WTC11 (cell line): ENCODE measurements at regions not wholly inside any gene's neighbourhood (a gene's known extent, or its start where the extent isn't known, plus 50 kb on each side); places are given as distances from the start of the nearest gene placed in this dataset.

Source experiments
- ATAC-seq: fragments of 200-7000 bp; cut with Tn5 transposase; 2 replicates; pipeline ENCODE4 v1.10.0; 2021; ENCODE audit warnings: mild to moderate bottlenecking, moderate library complexity
- CTCF ChIA-PET: fragments of 300-600 bp; sonication (Branson Sonifier 250); formaldehyde crosslinking; loops from one replicate; lab custom pipeline; 2021; ENCODE audit warnings: antibody characterized with exemption; lab: Charles Lee
- POLR2A ChIA-PET: fragments of 350-600 bp; sonication (Branson Sonifier 250); formaldehyde crosslinking; loops from one replicate; lab custom pipeline; 2021; ENCODE audit warnings: antibody characterized with exemption; lab: Charles Lee
- DNase-seq: peaks from one replicate; pipeline ENCODE4 v3.0.0; 2021; ENCODE audit warnings: low spot score
- H3K27ac Mint-ChIP-seq: 2 replicates; pipeline ENCODE4 v1.8.0; 2021; ENCODE audit warnings: mixed read lengths
- H3K27me3 Mint-ChIP-seq: 2 replicates; pipeline ENCODE4 v1.8.0; 2021; ENCODE audit warnings: low read depth, mild to moderate bottlenecking, moderate library complexity, mixed read lengths
- H3K36me3 Mint-ChIP-seq: 2 replicates; pipeline ENCODE4 v1.8.0; 2021; ENCODE audit warnings: mixed read lengths
- H3K4me1 Mint-ChIP-seq: 2 replicates; pipeline ENCODE4 v1.8.0; 2022; ENCODE audit warnings: mixed read lengths
- H3K4me3 Mint-ChIP-seq: 2 replicates; pipeline ENCODE4 v1.8.0; 2021; ENCODE audit warnings: mild to moderate bottlenecking, moderate library complexity, mixed read lengths
- H3K9me3 Mint-ChIP-seq: 2 replicates; pipeline ENCODE4 v1.8.0; 2021; ENCODE audit warnings: mixed read lengths
- ETV6 ChIP-seq: sonication (generic); formaldehyde crosslinking; IDR thresholded peaks from 2 replicates; pipeline ENCODE4 v1.8.1; 2022; ENCODE audit warnings: mild to moderate bottlenecking, missing genetic modification reagents
- FOXP1 ChIP-seq: sonication (generic); formaldehyde crosslinking; IDR thresholded peaks from 2 replicates; pipeline ENCODE4 v1.8.0; 2022; ENCODE audit warnings: missing genetic modification reagents, mild to moderate bottlenecking, moderate library complexity, borderline replicate concordance
- IRF2 ChIP-seq: sonication (generic); formaldehyde crosslinking; IDR thresholded peaks from 2 replicates; pipeline ENCODE4 v1.8.0; 2022; ENCODE audit warnings: low read depth, missing genetic modification reagents, borderline replicate concordance
- NFATC4 ChIP-seq: fragments of 250-450 bp; sonication (Bioruptor Pico); IDR thresholded peaks from 2 replicates; pipeline ENCODE4 v1.9.0; 2021; ENCODE audit warnings: mild to moderate bottlenecking
- OVOL2 ChIP-seq: fragments of 250-450 bp; sonication (Bioruptor Pico); IDR thresholded peaks from 2 replicates; pipeline ENCODE4 v1.9.0; 2021; ENCODE audit warnings: mild to moderate bottlenecking, borderline replicate concordance
- SMAD4 ChIP-seq: sonication (generic); formaldehyde crosslinking; IDR thresholded peaks from 2 replicates; pipeline ENCODE4 v1.8.0; 2022; ENCODE audit warnings: mild to moderate bottlenecking, missing genetic modification reagents
- SP1 ChIP-seq: sonication (generic); formaldehyde crosslinking; conservative IDR thresholded peaks from 2 replicates; pipeline ENCODE4 v1.8.1; 2022; ENCODE audit warnings: missing genetic modification reagents
- TCF7 ChIP-seq: sonication (generic); formaldehyde crosslinking; IDR thresholded peaks from 2 replicates; pipeline ENCODE4 v1.8.0; 2022; ENCODE audit warnings: mild to moderate bottlenecking, low read depth, missing genetic modification reagents, moderate library complexity
- ZNF219 ChIP-seq: sonication (generic); formaldehyde crosslinking; IDR thresholded peaks from 2 replicates; pipeline ENCODE4 v1.8.0; 2023; ENCODE audit warnings: missing genetic modification reagents, mild to moderate bottlenecking, borderline replicate concordance
- ZNF232 ChIP-seq: sonication (generic); formaldehyde crosslinking; IDR thresholded peaks from 2 replicates; pipeline ENCODE4 v1.8.0; 2022; ENCODE audit warnings: mild to moderate bottlenecking, missing genetic modification reagents
- ZNF671 ChIP-seq: fragments of 250-450 bp; sonication (Bioruptor Pico); IDR thresholded peaks from 2 replicates; pipeline ENCODE4 v1.8.0; 2021; ENCODE audit warnings: mild to moderate bottlenecking
- TF ChIP-seq, protein P1 (sequence below): sonication (generic); formaldehyde crosslinking; IDR thresholded peaks from 2 replicates; pipeline ENCODE4 v1.8.0; 2022; ENCODE audit warnings: missing genetic modification reagents
- TF ChIP-seq, protein P2 (sequence below): sonication (generic); formaldehyde crosslinking; IDR thresholded peaks from 2 replicates; pipeline ENCODE4 v1.8.1; 2023; ENCODE audit warnings: mild to moderate bottlenecking, moderate library complexity, missing genetic modification reagents
- TF ChIP-seq, protein P3 (sequence below): fragments of 250-450 bp; sonication (Bioruptor Pico); IDR thresholded peaks from 2 replicates; pipeline ENCODE4 v2.1.2; 2022; ENCODE audit warnings: mild to moderate bottlenecking, moderate library complexity
- TF ChIP-seq, protein P4 (sequence below): sonication (generic); formaldehyde crosslinking; IDR thresholded peaks from 2 replicates; pipeline ENCODE4 v1.8.1; 2023; ENCODE audit warnings: mild to moderate bottlenecking, missing genetic modification reagents
- TF ChIP-seq, protein P5 (sequence below): fragments of 250-450 bp; sonication (Bioruptor Pico); IDR thresholded peaks from 2 replicates; pipeline ENCODE4 v1.9.0; 2021; ENCODE audit warnings: moderate library complexity, mild to moderate bottlenecking, inconsistent platforms, borderline replicate concordance
- TF ChIP-seq, protein P6 (sequence below): fragments of 200-600 bp; IDR thresholded peaks from 2 replicates; pipeline ENCODE4 v1.8.0; 2022; ENCODE audit warnings: antibody characterized with exemption
- TF ChIP-seq, protein P7 (sequence below): sonication (generic); formaldehyde crosslinking; IDR thresholded peaks from 2 replicates; pipeline ENCODE4 v1.8.0; 2023; ENCODE audit warnings: missing genetic modification reagents

DNA sequence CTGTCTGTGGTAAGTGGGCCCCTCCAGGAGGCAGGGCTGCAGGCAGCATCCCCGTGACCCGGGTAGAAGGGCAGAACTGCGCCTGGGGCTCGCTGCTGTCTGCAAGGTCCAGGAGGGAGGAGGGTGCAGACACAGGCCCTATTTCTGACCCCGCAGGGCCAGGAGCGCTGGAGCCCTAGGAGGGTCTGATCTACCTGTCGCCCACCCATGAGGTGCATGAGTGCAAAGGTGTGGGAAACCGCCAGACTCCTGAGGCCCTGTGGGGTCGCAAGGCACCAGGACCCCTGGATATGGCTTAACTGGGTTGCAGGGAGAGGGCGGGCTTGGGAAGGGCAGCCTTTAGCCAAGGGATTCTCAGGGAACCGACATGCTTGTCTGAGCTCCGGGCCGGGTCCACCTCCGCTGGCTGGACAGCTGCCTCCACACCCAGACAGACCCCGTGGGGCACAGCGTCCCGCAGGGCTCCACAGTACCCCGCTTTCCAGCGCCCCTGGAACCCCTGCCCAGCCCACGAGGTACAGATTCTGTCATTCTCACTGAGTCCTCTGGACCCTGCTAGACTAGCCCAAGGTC is 72.9 kb upstream of the TSPAN11 start:
- TF ChIP-seq, protein P1, sequence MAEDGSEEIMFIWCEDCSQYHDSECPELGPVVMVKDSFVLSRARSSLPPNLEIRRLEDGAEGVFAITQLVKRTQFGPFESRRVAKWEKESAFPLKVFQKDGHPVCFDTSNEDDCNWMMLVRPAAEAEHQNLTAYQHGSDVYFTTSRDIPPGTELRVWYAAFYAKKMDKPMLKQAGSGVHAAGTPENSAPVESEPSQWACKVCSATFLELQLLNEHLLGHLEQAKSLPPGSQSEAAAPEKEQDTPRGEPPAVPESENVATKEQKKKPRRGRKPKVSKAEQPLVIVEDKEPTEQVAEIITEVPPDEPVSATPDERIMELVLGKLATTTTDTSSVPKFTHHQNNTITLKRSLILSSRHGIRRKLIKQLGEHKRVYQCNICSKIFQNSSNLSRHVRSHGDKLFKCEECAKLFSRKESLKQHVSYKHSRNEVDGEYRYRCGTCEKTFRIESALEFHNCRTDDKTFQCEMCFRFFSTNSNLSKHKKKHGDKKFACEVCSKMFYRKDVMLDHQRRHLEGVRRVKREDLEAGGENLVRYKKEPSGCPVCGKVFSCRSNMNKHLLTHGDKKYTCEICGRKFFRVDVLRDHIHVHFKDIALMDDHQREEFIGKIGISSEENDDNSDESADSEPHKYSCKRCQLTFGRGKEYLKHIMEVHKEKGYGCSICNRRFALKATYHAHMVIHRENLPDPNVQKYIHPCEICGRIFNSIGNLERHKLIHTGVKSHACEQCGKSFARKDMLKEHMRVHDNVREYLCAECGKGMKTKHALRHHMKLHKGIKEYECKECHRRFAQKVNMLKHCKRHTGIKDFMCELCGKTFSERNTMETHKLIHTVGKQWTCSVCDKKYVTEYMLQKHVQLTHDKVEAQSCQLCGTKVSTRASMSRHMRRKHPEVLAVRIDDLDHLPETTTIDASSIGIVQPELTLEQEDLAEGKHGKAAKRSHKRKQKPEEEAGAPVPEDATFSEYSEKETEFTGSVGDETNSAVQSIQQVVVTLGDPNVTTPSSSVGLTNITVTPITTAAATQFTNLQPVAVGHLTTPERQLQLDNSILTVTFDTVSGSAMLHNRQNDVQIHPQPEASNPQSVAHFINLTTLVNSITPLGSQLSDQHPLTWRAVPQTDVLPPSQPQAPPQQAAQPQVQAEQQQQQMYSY (CRISPR knock-in tag) = no peak
- TF ChIP-seq FOXP1 (CRISPR knock-in tag) (no peak), TCF7 (no peak), SP1 (CRISPR knock-in tag) (no peak), ZNF219 (CRISPR knock-in tag) (no peak), ETV6 (CRISPR knock-in tag) (no peak), ZNF232 (no peak), OVOL2 (no peak), NFATC4 (CRISPR knock-in tag) (no peak), SMAD4 (CRISPR knock-in tag) (no peak), ZNF671 (no peak), IRF2 (no peak)
- TF ChIP-seq, protein P2, sequence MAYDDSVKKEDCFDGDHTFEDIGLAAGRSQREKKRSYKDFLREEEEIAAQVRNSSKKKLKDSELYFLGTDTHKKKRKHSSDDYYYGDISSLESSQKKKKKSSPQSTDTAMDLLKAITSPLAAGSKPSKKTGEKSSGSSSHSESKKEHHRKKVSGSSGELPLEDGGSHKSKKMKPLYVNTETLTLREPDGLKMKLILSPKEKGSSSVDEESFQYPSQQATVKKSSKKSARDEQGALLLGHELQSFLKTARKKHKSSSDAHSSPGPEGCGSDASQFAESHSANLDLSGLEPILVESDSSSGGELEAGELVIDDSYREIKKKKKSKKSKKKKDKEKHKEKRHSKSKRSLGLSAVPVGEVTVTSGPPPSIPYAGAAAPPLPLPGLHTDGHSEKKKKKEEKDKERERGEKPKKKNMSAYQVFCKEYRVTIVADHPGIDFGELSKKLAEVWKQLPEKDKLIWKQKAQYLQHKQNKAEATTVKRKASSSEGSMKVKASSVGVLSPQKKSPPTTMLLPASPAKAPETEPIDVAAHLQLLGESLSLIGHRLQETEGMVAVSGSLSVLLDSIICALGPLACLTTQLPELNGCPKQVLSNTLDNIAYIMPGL (CRISPR knock-in tag) = no peak
- TF ChIP-seq, protein P3, sequence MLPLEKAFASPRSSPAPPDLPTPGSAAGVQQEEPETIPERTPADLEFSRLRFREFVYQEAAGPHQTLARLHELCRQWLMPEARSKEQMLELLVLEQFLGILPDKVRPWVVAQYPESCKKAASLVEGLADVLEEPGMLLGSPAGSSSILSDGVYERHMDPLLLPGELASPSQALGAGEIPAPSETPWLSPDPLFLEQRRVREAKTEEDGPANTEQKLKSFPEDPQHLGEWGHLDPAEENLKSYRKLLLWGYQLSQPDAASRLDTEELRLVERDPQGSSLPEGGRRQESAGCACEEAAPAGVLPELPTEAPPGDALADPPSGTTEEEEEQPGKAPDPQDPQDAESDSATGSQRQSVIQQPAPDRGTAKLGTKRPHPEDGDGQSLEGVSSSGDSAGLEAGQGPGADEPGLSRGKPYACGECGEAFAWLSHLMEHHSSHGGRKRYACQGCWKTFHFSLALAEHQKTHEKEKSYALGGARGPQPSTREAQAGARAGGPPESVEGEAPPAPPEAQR = no peak
- TF ChIP-seq, protein P4, sequence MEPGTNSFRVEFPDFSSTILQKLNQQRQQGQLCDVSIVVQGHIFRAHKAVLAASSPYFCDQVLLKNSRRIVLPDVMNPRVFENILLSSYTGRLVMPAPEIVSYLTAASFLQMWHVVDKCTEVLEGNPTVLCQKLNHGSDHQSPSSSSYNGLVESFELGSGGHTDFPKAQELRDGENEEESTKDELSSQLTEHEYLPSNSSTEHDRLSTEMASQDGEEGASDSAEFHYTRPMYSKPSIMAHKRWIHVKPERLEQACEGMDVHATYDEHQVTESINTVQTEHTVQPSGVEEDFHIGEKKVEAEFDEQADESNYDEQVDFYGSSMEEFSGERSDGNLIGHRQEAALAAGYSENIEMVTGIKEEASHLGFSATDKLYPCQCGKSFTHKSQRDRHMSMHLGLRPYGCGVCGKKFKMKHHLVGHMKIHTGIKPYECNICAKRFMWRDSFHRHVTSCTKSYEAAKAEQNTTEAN (CRISPR knock-in tag) = no peak
- TF ChIP-seq, protein P5, sequence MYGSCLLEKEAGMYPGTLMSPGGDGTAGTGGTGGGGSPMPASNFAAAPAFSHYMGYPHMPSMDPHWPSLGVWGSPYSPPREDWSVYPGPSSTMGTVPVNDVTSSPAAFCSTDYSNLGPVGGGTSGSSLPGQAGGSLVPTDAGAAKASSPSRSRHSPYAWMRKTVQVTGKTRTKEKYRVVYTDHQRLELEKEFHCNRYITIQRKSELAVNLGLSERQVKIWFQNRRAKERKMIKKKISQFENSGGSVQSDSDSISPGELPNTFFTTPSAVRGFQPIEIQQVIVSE (CRISPR knock-in tag) = no peak
- TF ChIP-seq, protein P6, sequence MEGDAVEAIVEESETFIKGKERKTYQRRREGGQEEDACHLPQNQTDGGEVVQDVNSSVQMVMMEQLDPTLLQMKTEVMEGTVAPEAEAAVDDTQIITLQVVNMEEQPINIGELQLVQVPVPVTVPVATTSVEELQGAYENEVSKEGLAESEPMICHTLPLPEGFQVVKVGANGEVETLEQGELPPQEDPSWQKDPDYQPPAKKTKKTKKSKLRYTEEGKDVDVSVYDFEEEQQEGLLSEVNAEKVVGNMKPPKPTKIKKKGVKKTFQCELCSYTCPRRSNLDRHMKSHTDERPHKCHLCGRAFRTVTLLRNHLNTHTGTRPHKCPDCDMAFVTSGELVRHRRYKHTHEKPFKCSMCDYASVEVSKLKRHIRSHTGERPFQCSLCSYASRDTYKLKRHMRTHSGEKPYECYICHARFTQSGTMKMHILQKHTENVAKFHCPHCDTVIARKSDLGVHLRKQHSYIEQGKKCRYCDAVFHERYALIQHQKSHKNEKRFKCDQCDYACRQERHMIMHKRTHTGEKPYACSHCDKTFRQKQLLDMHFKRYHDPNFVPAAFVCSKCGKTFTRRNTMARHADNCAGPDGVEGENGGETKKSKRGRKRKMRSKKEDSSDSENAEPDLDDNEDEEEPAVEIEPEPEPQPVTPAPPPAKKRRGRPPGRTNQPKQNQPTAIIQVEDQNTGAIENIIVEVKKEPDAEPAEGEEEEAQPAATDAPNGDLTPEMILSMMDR = no peak
- TF ChIP-seq, protein P7, sequence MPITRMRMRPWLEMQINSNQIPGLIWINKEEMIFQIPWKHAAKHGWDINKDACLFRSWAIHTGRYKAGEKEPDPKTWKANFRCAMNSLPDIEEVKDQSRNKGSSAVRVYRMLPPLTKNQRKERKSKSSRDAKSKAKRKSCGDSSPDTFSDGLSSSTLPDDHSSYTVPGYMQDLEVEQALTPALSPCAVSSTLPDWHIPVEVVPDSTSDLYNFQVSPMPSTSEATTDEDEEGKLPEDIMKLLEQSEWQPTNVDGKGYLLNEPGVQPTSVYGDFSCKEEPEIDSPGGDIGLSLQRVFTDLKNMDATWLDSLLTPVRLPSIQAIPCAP = no peak
- TF ChIP-seq, all 79 proteins: peak for 0
- Mint-ChIP-seq H3K27me3 (no peaks in the 10 kb centered on the region), H3K36me3 (no peaks in the 10 kb centered on the region), H3K4me1 (peaks cover 19% of the 10 kb centered on the region), H3K9me3 (no peaks in the 10 kb centered on the region), H3K4me3 (no peak overlapping the region), H3K27ac (no peak overlapping the region)
- DNase-seq (no peak), ATAC-seq (peak; percentile 19; the same call in 1 of the 2 replicates)
- ChIA-PET POLR2A (no interaction called here), CTCF (interaction anchor here (1.9 kb wide), 1 partner anchor 136 kb away, joined by 6 read pairs; no protein-coding TSS in a partner anchor)
